Panc1 (cell line): ENCODE measurements at regions not wholly inside any gene's neighbourhood (a gene's known extent, or its start where the extent isn't known, plus 50 kb on each side); places are given as distances from the start of the nearest gene placed in this dataset.

ENCODE experiments used
- ATAC-seq: fragments of 200-7000 bp; cut with Tn5 transposase; 2 replicates; pipeline ENCODE4 v1.9.1; 2020; ENCODE audit warnings: mild to moderate bottlenecking, moderate library complexity
- BruUV-seq: library from RNA; stranded (reverse); fragments of 400-500 nt; replicated peaks from 2 replicates; lab custom pipeline; 2021; lab: Mats Ljungman, UMichigan
- CTCF ChIA-PET: fragments of 300-600 bp; sonication (Branson Sonifier 250); formaldehyde crosslinking; loops from one replicate; lab custom pipeline; 2022; ENCODE audit warnings: antibody characterized with exemption; lab: Charles Lee
- POLR2A ChIA-PET: fragments of 300-600 bp; sonication (Branson Sonifier 250); formaldehyde crosslinking; loops from one replicate; lab custom pipeline; 2022; ENCODE audit warnings: antibody characterized with exemption; lab: Charles Lee
- DNase-seq: peaks from one replicate; pipeline ENCODE4 v3.0.0-alpha.2; 2010; ENCODE audit warnings: low read depth, low spot score
- H3K27ac ChIP-seq: 2 replicates; pipeline ENCODE4 v1.5.1; 2011; ENCODE audit warnings: mild to moderate bottlenecking, low read length, inconsistent platforms
- H3K27me3 ChIP-seq: fragments of 200-500 bp; sonication (Bioruptor generic); 2 replicates; pipeline ENCODE4 v1.6.0; 2014; ENCODE audit warnings: low read length, inconsistent platforms; ENCODE audit not compliant: control insufficient read depth, insufficient read depth
- H3K36me3 ChIP-seq: fragments of 200-500 bp; sonication (Bioruptor generic); 2 replicates; pipeline ENCODE4 v1.5.1; 2014; ENCODE audit warnings: inconsistent platforms, mild to moderate bottlenecking, low read length, moderate library complexity; ENCODE audit not compliant: control insufficient read depth, insufficient read depth
- H3K4me1 ChIP-seq: 2 replicates; pipeline ENCODE4 v1.5.1; 2011; ENCODE audit warnings: inconsistent platforms, mild to moderate bottlenecking, low read length, moderate library complexity; ENCODE audit not compliant: control insufficient read depth, insufficient read depth
- H3K4me3 ChIP-seq, 2 experiments: 2 replicates each; pipeline ENCODE4 v1.5.1; 2011 to 2012; ENCODE audit warnings: low read depth in 2 of 2, low read length in 2 of 2, mild to moderate bottlenecking in 2 of 2, inconsistent platforms in 1 of 2, moderate library complexity in 1 of 2
- H3K9me3 ChIP-seq: fragments of 200-500 bp; sonication (Bioruptor generic); 2 replicates; pipeline ENCODE4 v1.5.1; 2014; ENCODE audit warnings: low read depth, mild to moderate bottlenecking, inconsistent platforms, low read length, moderate library complexity; ENCODE audit not compliant: control insufficient read depth, insufficient read depth
- POLR2AphosphoS5 ChIP-seq: IDR thresholded peaks from 2 replicates; pipeline ENCODE4 v1.6.1; 2012; ENCODE audit warnings: mild to moderate bottlenecking, low read depth, low read length, moderate library complexity
- REST ChIP-seq, 2 experiments: IDR thresholded peaks; 2 replicates each; pipeline ENCODE4 v1.6.1; 2011 to 2012; ENCODE audit warnings: low read depth in 2 of 2, control low read depth in 1 of 2, low read length in 1 of 2, mild to moderate bottlenecking in 1 of 2, moderate library complexity in 1 of 2; ENCODE audit not compliant: insufficient read depth in 1 of 2
- TCF7L2 ChIP-seq: IDR thresholded peaks from 2 replicates; pipeline ENCODE4 v1.6.1; 2011; ENCODE audit warnings: mild to moderate bottlenecking, low read depth, low read length, inconsistent platforms
- in situ Hi-C: cut with HindIII; loops from 2 replicates; pipeline ENCODE4 v1.10.0; 2016; ENCODE audit warnings: low sequenced_read_pairs, low pct_unique_long_range_greater_than_20kb
- intact Hi-C: fragments of 100-400 bp; cut with micrococcal nuclease; formaldehyde crosslinking; loops from one replicate; pipeline ENCODE4 v1.10.0; 2022; ENCODE audit not compliant: unreplicated experiment
- TF ChIP-seq, protein P1 (sequence below): fragments of 450-650 bp; IDR thresholded peaks from 2 replicates; pipeline ENCODE4 v1.5.1; 2017; ENCODE audit warnings: mild to moderate bottlenecking

DNA sequence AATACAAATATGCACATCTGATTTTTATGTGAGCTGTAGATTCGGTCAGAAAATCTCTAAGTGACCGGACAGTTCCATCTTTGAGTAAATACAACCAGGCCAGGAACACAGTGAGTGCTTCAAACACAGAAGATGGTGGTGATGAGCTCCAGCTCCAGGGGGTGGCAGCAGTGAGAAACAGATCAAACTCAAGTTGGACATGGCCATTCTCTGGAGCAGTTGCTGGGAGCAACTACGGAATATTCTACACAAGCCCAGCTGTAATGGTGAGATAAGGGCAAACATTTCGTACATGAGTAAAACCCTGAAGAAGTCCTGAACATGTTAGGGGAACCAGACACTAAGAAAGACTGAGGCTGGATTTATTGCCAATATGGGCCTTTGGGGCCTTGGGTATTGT, 100.7 kb downstream of the BARHL2 start:
- no peak for TF ChIP-seq REST (IDR thresholded peaks at IDR 0.05; ENCODE audit: insufficient read depth in 1 of 2, low read depth in 2 of 2, low read length in 1 of 2)
- TF ChIP-seq, protein P1, sequence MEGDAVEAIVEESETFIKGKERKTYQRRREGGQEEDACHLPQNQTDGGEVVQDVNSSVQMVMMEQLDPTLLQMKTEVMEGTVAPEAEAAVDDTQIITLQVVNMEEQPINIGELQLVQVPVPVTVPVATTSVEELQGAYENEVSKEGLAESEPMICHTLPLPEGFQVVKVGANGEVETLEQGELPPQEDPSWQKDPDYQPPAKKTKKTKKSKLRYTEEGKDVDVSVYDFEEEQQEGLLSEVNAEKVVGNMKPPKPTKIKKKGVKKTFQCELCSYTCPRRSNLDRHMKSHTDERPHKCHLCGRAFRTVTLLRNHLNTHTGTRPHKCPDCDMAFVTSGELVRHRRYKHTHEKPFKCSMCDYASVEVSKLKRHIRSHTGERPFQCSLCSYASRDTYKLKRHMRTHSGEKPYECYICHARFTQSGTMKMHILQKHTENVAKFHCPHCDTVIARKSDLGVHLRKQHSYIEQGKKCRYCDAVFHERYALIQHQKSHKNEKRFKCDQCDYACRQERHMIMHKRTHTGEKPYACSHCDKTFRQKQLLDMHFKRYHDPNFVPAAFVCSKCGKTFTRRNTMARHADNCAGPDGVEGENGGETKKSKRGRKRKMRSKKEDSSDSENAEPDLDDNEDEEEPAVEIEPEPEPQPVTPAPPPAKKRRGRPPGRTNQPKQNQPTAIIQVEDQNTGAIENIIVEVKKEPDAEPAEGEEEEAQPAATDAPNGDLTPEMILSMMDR: peak; percentile 65
- ATAC-seq (no peak), DNase-seq (no peak)
- intact Hi-C loops (no loop called here), in situ Hi-C loops (no loop called here)
- Histone ChIP-seq H3K27me3 (no peaks in the 10 kb centered on the region), H3K36me3 (no peaks in the 10 kb centered on the region), H3K27ac (no peak overlapping the region), H3K4me3 (no peak overlapping the region), H3K4me1 (no peaks in the 10 kb centered on the region), H3K9me3 (no peaks in the 10 kb centered on the region)
- ChIA-PET CTCF (interaction anchor here (0.6 kb wide), 1 partner anchor 140 kb away, joined by 4 read pairs; no protein-coding TSS in a partner anchor), POLR2A (no interaction called here)
- no TSS peak for BruUV-seq

DNA sequence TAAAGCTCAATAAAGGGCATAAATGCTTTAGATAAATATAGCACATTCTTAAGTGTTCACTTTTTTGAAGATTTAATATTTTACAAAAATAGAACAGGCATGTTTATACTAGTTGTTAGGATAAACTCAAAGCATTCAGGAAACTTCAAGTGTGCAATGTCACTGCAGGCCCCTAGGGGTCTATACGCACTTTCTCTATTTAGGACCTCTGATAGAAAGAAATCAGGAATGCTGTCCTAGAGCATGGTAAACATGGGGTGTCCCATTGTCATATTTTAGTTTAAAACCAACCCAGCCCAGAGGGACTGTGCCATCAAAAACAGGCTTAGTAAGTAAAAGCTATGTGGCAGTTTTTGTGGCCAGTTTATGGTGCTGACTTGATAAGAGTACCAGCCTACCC, 102.2 kb downstream of the BARHL2 start:
- BruUV-seq: no TSS peak
- CTCF ChIA-PET: no interaction called here
- Histone ChIP-seq H3K27me3 (no peaks in the 10 kb centered on the region), H3K36me3 (no peaks in the 10 kb centered on the region), H3K4me3 (no peak overlapping the region), H3K27ac (no peak overlapping the region), H3K4me1 (no peaks in the 10 kb centered on the region), H3K9me3 (no peaks in the 10 kb centered on the region)
- in situ Hi-C loops: no loop called here
- no peak for DNase-seq
- POLR2A ChIA-PET: no interaction called here
- TF ChIP-seq REST (IDR thresholded peaks at IDR 0.05; ENCODE audit: insufficient read depth in 1 of 2, low read depth in 2 of 2, low read length in 1 of 2) (no peak), POLR2AphosphoS5 (no peak), TCF7L2 (no peak)
- TF ChIP-seq, protein P1: peak; percentile 58
- no peak for ATAC-seq
- intact Hi-C loops: no loop called here
